GM21447 (cell line): ENCODE measurements at regions not wholly inside any gene's neighbourhood (a gene's known extent, or its start where the extent isn't known, plus 50 kb on each side); places are given as distances from the start of the nearest gene placed in this dataset.
"Not testable (repeated sequence)": the region's sequence is repeated elsewhere in the genome, so short reads cannot be mapped to it uniquely, and the experiment has no call there.

ENCODE experiments used
- ATAC-seq: cut with Tn5 transposase; IDR thresholded peaks from one replicate; pipeline ENCODE4 v1.9.1; 2021; ENCODE audit not compliant: unreplicated experiment

DNA sequence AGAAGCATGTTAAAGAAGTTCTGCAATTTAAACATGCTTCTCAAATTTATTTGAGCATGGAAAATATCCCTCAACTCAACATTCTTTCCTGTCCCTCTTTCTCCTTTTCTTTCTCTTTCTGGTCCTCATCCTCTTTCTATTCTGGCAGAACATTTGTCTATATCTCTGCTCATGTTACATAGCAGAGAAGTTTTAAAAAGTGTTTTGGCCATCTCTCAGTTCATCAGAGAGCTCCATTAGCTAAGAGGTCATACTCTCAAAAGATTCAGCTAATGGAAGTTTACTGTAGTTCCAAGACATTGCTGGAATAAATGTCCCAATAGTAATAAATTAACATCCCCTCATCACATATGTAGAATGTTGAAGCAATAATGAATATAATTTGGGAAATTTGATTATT lies 53.5 kb downstream of the XCL2 start:
- ATAC-seq, result no peak

DNA sequence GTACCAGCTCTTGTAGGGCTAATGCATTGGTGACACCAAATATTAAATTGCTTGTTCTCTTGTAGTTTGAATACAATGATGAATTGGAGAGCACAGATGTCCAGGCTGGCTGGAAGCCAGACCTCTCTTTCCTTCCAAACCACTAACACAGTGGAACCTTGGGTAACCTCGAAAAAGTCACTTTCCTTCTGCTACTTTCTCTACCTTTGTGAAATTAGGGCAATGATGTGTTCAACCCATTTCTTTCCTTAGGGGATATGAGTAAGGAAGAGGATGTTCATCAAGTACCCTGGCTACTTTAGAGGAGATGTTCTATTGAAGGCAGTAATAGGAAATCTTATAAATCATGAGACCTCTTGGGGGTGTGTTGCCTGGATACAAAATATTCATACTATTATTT lies 55.7 kb downstream of the XCL2 start:
- ATAC-seq, result no peak

DNA sequence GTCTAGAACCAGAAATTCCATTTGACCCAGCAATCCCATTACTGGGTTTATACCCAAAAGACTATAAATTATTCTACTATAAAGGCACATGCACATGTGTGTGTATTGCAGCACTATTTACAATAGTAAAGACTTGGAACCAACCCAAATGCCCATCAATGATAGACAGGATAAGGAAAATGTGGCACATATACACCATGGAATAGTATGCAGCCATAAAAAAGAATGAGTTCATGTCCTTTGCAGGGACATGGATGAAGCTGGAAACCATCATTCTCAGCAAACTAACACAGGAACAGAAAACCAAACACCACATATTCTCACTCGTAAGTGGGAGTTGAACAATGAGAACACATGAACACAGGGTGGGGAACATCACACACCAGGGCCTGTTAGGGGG lies 57.0 kb downstream of the XCL2 start:
- ATAC-seq, result not testable (repeated sequence)

DNA sequence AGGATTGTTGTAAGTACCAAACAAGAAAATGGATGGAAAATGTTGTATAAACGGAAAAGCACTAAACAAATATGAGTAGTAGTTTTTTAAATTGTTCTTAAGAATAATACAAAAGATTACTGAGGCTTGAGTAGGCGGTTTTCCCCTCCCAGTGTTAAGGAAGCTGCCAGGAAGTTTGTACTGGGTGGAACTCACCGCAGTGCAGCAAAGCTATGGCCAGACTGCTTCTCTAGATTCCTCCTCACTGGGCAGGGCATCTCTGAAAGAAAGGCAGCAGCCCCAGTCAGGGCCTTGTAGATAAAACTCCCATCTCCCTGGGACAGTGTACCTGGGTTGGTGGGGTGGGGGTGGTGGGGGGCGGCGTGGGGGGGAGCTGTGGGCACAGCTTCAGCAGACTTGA lies 58.7 kb downstream of the XCL2 start:
- no peak for ATAC-seq

DNA sequence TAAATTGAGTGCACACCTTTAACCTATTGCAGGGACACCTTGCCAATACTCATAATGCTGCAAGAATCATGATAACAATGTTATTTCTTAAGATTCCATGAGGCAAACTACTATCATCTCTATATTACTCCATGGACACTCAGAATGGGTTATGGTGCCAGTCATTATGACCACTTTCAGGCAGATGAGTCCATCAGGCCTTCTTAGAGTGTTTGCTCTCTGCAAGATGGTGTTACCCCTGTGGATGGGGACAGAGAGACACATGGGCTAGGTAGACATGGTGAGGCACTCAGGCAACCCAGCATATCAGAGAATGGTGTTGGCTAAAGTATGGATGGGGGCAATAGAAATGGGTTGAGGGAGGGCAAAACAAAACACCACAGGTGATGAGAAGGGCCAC lies 59.7 kb downstream of the XCL2 start:
- no peak for ATAC-seq

DNA sequence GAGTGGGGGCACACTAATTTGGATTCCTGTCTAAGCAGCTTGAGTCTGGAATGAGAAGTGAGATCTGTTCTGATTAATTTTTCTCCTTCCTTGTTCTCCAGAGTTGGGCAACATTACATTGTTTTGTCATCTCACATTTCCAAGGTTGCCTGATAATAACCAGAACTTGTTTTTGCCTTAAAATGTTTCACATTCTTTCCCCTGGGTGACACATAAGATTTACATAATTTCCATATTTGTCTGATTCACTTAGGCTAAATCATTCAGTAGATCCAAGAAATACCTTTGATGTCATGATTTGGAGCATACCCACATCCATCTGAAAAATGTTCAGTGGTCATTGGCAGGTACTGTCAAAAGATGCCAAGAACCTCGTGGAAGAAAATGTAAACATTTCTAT lies 60.3 kb downstream of the XCL2 start:
- ATAC-seq, result no peak

DNA sequence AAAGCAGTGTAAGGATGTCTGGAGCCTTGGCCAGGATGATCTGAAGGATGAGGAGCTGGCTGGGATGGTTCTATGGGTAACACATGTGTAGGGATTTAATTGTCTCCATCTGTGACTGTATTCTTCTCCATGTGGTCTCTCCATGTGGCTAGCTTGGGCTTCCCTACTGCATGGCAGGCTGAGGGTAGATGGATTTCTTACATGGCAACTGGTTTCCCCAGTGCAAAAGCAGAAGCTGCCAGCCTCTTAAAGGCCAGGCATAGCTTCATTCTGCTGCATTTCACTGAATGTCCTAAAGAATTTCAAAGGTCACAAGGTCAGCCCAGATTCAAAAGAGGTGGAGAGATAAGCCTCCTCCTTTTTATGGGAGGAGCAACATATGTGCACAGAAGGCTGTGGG lies 61.7 kb downstream of the XCL2 start:
- no peak for ATAC-seq

DNA sequence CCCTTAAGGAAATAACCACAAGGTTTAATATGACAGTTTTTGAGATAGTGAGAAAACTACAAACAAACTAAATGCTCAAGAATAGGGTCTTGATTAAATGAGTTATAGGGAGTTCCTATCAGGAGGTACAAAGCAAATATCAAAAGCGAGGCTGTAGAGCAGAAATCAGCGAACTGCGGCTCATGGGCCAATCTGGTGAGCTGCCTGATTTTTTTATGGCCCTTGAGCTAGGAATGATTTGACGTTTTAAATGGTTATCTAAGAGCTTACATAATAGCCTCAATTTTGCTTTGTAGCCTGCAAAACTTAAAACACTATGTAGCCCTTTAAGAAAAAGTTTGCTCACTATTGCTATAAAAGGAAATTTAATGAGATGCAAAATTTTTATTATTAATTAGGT lies 62.2 kb downstream of the XCL2 start:
- ATAC-seq, result no peak

DNA sequence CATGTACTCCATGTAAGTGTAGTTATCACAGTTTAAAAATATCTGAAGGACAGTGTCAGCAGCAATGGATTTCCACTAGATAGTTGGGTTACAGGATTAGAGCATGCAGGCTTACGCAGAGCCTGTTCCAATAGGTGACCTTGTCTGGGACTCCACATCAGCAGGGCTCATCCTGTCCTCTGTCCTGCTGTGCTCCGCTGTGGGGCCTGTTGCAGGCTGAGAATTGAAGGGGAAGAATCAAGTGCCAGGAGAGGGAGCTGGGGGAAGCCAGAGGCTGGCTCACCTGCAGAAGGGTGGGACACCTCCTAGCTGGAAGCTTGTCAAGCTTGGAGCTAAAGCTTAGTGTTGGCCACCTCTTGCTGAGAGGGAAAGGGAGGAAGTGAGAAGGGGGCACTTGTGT lies 62.8 kb downstream of the XCL2 start:
- no peak for ATAC-seq

DNA sequence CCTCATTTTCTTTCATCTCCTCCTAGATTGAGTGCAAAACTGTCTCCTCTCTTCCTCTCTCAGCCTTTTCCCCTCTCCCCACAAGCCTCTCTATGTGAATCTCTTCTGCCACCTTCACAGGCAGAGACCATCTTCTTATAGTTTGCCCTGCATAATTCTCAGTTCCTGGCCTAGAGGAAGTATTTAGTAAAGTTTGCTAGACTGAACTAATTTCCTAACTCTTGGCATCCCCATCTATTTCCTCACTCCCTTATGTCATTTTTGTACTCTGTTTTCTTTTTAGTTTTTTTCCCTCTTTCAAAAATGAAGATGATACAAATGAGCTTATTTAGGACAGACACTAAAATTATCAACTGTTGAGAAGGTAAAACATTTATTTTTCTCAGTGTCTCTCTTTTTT lies 66.0 kb downstream of the XCL2 start:
- no peak for ATAC-seq

DNA sequence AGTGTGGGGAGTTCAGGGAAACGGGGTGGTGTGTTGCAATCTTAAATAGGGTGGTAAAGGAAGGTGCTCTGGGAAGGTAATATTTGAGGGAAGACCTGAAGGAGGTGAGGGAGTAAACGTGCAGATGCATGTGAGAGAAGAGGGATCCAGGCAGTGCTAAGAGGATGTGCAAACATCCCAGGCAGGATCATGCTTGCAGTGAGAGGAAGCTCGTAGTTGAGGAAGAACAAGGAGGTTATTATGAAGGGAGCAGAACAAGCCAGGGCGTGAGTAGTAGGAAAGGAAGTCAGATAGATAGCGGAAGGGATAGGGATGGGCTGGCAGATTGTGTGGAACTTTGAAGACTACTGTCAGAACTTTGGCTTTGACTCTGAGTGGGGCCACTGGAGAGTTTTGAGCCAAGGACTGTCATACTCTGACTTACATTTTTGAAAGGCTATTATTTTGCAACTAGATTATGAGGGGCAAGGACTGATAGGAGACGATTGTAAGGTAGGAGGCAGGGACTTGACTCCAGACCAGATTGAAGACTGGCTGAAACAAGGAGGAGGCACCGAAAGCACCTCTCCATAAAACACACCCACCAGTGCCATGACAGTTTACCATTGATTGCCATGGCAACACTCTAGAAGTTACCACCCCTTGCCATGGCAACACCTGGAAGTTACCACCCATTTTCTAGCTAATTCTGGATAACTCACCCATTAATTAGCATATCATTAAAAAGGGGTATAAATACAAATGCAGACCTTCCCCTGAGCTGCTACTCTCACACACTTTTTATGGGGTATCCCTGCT lies 67.0 kb downstream of the XCL2 start:
- ATAC-seq, result no peak

DNA sequence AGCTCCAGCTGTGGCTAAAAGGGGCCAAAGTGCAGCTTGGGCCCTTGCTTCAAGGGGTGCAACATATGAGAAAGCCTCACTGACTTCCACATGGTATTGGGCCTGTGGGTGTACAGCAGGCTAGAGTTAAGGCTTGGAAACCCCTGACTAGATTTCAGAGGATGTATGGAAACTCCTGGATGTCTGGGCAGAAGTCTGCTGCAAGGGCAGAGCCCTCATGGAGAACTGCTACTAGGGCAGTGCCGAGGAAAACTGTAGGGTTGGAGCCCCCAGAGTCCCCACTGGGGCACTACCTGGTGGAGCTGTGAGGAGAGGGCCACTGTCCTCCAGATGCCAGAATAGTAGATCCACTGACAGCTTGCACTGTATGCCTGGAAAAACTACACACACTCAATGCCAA lies 69.5 kb downstream of the XCL2 start:
- no peak for ATAC-seq

DNA sequence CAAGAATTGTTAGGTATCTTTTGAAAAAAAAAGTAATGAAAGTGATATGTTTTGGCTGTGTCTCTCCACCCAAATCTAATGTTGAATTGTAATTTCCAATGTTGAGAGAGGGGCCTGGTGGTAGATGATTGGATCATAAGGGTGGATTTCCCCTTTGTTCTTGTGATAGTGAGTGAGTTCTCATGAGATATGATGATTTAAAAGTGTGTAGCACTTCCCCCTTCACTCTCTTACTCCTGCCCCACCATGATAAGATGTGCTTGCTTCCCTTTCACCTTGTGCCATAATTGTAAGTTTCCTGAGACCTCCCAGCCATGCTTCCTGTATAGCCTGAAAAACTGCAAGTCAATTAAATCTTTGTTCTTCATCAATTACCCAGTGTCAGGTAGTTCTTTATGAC lies 70.7 kb downstream of the XCL2 start:
- ATAC-seq, result no peak

DNA sequence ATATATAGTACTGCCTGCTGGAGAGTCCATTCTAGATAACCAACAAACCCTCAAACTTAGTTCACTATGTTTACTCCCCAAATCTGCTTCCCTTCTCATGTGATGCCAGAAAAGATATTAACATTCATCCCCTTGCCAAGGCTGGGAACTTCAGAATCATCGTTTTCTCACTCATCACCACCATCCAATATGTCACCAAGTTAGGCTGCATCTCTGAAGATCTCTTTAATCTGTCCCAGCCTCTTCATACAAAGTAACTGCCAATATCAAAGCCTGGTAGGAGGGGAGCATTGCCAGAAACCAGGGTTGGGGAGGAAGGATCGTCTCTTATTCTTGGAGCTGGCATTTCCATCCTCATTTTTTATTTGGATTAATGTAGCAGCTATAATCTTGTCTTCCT lies 71.6 kb downstream of the XCL2 start:
- ATAC-seq, result no peak

DNA sequence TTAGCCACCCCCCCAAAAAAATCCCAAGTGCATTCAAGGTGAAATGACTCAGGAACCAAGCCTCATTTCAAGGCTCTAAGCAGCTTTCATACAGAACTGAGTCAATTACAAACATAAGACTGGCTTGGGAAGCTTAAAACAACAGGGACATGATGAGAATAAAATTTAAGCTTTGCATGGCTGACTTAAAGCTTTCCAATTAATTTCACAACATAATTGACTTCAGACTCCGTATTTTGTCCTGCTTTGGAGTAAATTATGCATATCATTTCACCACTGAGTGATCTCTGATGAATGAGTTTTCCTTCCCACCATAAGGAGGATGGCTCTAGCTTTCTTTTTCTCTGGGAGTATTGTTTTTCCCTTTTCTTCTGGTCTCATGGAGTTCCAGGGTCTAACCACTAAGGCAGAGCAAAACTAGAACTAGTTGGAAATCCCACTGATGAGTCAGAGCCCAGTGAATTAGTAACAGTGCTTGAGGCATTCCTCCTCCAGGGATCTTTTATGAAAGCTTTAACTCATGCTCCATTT lies 72.8 kb downstream of the XCL2 start:
- ATAC-seq, result no peak

DNA sequence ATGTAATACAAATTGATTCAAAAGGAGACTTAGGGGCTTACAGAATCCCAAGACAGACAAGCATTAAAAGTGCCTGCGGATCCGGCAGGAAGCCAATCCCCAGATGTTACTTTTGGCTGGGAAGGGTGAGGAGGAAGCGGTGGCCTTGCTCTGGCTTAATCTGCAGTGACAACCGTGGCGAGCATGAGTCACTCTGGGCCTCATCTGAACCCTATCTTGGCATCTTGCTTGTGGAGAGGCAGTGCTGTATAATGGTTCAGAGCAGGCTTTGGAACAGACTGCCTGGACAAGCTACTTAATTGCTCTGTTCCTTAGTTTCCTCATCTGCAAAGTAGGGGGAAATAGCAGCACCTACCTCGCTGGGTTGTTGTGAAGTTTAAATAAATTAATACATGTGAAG lies 74.1 kb downstream of the XCL2 start:
- ATAC-seq, result no peak

DNA sequence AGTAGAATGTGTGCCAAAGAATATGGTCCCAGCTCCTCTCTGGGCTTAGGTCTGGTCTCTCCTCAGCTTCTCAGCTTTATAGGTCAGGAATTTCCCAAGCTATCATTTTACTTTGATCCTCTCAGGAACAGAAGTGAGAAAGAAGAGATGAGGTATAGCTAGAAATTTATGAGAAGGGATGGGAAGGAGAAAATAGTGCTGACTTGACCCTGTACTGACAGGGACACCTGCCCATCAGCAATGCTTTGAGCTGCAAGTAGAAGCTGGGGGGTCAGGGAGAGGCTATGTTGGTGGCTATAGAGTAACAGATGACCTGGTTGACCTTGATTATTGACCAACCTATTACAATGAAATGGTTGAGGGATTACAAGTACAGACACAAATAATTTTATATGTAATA lies 75.0 kb downstream of the XCL2 start:
- no peak for ATAC-seq

DNA sequence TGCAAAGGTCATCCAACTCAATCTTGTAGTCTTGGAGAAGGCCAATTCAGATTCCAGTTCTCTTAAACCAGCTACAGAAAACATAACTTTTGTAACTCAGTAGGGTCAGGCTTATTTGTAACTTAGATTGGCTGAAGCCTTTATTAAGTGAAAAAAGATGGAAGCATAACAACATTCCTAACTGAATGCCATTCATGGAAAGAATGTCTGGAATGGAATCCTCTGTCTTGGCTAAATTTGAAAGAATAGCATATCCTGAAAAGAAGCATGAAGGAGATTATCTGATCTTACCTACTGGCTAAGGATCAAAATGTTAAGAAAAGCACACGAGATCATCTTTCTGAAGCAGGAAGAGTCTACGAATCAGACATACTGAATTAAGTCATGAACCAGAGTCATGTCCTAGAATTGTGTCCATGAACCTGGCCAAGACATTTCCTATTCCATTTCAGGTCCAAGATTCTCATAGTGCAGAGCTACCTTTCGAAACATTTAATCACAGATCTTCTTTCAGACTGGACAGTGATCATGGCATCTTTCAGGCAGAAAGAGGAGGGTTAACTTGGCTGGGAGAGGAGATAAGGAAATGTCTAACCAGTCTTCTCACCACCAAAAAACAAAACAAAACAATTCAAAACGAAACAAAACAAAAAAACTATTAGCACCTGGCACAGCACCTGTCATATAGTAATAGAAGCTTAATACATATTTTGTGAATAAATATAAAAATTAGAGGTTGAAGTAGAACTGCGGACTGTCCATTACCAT lies 75.6 kb downstream of the XCL2 start:
- no peak for ATAC-seq

DNA sequence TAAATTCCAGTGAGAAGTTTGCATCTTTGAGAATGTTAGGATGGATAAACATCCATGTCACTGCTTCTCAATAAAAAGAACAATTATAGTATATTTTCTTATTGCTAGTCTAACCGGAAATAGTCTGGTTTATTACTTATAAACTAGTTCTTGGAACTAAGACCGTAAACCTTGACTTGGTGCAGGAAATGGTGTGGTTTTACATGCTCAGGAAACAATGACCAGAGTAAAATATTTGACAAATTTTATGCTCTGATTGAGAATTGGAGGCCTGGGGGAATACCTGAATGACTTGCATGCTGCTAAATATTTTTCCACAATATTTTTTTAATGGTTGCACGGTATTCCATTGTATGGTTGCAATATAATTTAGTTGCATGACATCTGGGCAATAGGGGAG lies 76.3 kb downstream of the XCL2 start:
- peak; percentile 35 for ATAC-seq

DNA sequence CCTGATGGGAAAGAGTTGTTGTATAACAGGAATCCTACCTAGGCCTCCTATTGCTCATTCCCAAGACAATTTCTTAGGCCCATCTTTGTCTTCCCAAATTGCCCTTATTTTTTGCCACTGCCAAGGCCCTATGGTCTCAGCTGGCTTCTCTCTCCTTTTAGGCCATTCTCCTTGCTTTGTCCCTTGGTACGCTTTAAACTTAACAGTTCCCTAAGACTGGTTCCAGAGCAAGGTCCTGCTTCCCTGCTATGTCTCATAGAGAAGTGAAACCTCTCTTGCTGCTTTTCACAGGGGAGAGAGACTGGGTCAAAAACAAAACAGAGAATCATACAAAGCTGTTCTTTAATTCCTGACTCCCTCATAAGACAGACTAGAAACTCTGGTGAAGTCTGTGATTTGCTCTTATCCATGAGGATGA lies 77.1 kb downstream of the XCL2 start:
- ATAC-seq, result peak; percentile 60

DNA sequence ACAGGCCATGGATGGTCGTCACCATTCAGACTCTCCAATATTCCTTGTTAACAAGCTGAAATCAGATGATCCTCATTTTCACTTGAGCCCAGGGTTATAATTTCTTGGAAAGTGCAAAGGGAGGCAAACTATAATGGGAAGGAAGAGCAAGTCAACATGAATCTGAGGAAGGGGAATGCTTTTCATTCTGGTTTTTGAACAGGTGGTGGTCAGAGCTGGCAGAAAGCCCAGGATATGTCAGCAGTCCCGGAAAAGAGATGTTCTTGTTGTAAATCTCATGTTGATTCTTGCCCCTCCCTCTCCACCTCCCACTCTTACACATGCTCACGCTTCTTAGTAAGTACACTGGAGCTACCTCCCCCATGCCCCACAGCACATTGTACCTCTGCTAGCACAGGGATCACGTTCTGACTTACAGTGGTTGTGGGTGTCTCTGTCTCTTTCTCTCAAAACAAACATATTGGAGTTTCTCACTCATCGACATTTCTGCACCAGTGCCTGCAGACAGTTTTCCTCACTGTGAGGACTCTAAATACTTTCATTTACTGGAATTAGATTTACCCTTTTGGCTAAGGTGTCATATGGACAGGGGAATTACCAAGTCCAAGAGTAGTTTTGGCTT lies 77.6 kb downstream of the XCL2 start:
- peak; percentile 64 for ATAC-seq

DNA sequence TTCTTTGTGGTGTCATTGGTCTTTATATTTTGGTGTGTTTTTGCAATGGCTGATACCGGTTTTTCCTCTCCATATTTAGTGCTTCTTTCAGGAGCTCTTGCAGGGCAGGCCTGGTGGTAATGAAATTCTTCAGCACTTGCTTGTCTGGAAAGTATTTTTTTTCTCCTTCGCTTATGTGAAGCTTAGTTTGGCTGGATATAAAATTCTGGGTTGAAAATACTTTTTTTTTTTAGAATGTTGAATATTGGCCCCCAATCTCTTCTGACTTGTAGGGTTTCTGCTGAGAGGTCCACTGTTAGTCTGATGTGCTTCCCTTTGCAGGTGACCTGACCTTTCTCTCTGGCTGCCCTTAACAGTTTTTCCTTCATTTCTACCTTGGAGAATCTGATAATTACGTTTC lies 82.7 kb downstream of the XCL2 start:
- ATAC-seq, result not testable (repeated sequence)
